Activated CD8-positive, alpha-beta memory T cell treated with anti-CD3 and anti-CD28 coated beads for 48 hours (primary cell): ENCODE measurements at regions not wholly inside any gene's neighbourhood (a gene's known extent, or its start where the extent isn't known, plus 50 kb on each side); places are given as distances from the start of the nearest gene placed in this dataset.

Source experiments
- DNase-seq, 3 experiments: peaks; one replicate each; pipeline ENCODE4 v3.0.0-alpha.2; 2020; ENCODE audit warnings: low read depth in 2 of 3, low spot score in 2 of 3

DNA sequence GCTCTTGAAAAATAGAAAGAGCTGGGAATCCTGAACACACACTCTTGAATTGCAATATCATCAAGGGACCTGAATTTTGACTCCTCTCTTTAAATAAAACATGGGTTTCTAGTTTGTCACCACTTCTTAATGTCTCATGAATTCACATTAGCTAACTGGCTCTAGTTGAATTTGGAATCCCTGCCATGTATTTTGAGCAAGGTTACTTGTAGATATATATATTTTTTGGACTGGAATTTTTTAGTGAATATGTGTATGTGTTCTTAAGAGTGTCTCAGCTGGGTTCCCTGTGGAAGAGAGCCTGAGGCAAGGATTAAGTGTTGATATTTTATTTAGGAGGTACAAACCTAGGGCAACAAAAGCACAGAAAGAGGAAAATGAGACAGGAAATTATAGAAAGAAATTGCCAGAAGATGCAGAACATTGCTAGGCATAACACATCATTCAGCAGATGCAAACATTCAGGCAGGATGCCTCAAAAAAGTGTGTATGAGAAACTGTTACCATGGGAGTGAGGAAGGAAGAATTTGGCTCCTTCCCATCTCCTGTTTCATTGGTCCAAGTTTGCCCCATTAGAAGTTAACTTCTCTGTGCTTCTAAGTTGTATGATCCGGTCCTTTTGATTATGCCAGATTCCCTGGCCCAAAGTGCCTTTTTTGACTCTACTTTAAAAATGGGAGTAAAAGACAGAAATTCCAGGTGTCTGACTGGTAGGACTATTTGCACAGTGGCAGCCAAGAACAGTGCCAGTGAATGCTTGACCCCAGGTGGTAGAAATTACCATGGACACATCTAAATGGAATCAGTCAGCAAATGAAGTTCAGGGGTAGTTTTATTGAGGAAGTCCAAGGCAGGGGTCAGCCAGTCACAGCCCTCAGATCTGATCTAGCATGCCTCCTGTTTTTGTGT, 253.7 kb upstream of the TGFBR2 start:
- no peak for DNase-seq

- no peak for DNase-seq
Measured at GRCh38 chr3:30353711-30354467, 252.5 kb upstream of the TGFBR2 start.

DNA sequence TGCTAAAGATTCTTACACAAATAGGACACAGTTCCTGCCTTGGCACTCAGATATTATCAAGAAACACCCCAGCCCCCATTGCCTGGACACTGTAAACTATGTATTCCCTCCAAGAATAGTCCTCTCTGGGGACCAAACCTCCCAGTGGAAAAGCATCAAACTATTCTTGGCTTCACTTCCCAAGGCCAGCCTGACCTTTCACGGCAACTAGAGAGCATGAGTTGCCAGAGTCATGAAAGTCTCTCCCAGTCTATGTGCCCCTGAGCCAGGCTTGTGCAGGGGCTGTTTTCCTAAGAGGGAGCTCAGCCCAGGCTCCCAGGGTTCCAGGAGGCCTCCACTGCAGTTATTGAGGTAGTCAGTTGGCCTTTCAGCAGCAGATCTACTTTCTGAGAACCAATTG, 251.9 kb upstream of the TGFBR2 start:
- DNase-seq: no peak

DNA sequence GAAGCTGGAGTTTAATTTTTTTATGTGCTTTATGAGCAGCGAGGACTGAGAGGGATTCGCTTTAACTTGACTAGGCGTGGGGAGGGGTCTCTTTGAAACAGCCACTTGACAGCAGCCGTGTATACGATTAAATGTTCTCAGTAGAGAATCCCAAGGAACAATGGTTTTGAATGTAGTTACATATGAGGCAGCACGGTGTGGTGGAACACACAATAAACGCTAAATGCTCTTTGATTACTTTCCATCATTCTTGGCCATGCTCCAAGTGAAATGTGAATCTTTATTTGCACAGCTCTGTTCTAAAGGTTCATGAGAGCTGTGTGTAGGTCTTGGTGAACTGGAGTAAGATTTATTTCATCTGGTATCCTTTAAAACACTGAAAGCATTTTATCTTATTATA, 251.4 kb upstream of the TGFBR2 start:
- DNase-seq: no peak

DNA sequence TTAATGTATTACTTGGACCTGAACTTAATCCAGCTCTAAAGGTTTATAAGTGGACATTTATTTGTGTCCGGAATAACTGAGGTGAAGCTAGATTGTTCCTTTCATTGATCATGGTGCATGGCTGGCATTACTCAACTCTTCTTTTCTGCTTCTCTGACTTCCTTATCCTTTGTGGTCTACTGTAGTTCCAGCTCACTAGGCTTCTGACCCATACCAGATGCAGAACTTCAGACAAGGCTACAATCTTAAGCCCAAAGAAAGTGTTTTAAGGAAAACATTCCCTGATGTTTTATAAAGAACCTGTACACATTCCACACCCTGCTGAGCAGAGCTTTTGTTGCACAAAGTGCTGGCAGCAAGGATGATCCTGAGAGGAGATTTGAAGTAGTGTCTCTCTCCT, 250.8 kb upstream of the TGFBR2 start:
- DNase-seq: no peak

DNA sequence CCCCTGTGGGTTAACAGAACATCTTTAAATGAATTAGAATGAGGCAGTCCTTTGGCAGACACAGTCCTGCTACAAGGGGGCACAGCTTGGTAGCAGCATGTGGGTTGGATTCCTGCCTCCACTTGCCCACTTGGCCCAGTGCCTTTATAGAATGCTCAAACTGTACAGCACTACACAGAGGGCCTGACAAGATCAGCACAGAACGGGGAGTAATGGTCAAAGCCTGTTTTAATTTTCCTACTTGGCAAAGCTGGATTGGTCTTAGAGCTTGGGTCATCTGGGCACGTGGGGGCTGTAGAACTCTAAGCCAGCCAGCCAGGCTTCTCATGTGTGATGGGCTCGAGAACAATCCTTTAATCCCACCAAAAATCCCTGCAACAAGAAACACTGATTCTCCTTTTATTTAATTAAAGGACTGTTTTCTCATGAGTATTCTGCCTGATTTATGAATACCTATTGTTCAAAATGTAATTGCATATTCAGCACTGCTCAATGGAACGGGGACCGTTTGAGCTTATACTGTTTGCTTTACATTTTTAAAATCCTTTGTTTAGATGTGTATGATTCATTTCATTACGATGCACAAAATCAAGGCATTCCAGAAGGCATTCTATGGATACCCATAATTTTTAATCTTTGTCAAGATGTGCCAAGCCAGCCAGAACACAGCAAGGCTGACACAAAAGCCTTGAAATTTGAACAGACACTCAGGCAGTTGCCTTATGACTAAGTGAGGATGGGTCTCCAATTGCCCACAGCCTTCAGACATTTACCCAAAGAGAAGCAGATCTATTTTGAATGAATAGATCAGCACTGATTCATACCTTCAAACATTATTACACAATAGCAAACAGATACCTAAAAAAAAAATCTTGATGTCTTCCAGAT, 249.3 kb upstream of the TGFBR2 start:
- no peak for DNase-seq

DNA sequence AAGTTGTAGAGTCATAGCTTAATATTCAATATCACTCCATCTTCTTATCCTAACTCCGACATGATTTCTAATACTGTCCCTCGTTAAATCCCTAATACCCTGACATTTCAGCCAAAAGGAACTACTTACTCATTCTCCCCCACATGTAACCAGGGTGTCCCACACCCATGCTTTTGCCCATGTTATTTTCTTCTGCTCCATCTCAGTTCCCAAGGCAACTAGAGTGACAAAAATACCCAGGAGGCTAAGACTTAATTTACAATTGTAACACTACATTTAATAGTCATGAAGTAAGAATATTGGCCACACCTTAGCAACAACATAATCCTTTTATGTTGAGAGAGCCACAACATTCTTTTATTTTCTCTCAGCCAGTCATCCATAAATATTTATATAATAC, 248.5 kb upstream of the TGFBR2 start:
- DNase-seq: no peak

GRCh38 chr3:30358871-30359270, 247.5 kb upstream of the TGFBR2 start:
- no peak for DNase-seq

DNA sequence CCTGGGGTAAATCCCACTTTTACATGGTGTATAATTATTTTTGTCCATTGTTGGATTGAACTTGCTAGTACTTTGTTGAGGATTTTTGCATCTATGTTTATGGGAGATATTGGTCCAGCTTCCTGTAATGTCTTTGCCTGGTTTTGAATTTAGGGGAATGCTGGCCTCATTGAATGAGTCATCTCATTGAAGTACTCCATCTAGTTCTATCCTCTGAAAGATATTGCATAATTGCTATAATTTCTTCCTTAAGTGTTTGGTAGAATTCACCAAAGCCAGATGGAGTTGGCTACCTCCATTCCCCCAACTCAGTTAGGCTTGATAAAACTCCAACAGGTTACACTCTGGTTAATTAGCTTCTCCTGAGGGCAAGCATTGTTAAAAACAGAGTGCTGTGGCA, 237.4 kb upstream of the TGFBR2 start:
- no peak for DNase-seq

- DNase-seq: no peak
Measured at GRCh38 chr3:30370681-30371271, 235.6 kb upstream of the TGFBR2 start.

- DNase-seq: no peak
Measured at GRCh38 chr3:30372837-30373236, 233.6 kb upstream of the TGFBR2 start.

GRCh38 chr3:30384546-30385072, 221.8 kb upstream of the TGFBR2 start:
- no peak for DNase-seq

DNA sequence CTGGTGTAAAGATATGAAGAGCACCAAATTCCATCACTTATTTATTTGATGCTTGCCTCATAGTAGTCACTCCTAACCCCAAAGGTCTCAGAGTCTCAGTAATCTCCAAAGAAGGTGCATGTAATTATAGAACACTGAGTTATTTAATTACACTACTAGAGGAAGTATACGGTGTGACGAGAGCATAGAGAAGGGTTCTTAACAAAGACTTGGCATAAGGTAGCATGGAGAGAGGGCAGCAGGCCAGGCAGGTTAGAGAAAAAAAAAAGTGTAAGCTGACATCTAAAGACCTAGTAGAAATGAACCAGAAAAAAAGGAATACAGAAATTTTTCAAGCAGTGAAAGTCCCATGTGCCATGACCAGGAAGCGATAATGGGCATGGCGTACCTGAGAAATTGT, 213.3 kb upstream of the TGFBR2 start:
- DNase-seq: no peak

- no peak for DNase-seq
Measured at GRCh38 chr3:30397030-30397429, 209.4 kb upstream of the TGFBR2 start.

GRCh38 chr3:30399394-30400181, 206.8 kb upstream of the TGFBR2 start:
- no peak for DNase-seq

- no peak for DNase-seq
Measured at GRCh38 chr3:30400926-30401325, 205.5 kb upstream of the TGFBR2 start.

GRCh38 chr3:30401971-30402370, 204.4 kb upstream of the TGFBR2 start:
- no peak for DNase-seq

DNA sequence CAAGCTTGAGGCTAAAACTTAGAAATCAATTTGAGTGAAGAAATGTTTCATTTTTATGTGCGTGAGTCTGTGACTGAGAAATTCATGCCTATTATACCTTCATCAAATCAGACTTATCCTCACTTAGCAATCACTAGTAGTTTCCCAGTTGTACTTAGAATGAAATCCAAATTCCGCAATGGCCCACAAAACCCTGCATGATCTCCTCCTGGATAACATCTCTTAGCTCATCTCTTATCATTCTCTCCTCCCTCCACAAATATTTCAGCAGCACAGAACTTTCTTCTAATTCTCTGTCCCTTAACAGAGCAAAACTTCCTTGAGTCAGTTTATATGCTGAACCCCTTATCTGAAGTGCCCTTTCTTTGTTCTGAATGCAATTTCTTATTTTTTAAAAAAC, 198.8 kb upstream of the TGFBR2 start:
- DNase-seq: no peak

- DNase-seq: no peak
Measured at GRCh38 chr3:30408105-30408557, 198.3 kb upstream of the TGFBR2 start.

- DNase-seq: no peak
Measured at GRCh38 chr3:30418443-30418842, 188.0 kb upstream of the TGFBR2 start.
